HG03108 (cell line): ENCODE measurements at regions not wholly inside any gene's neighbourhood (a gene's known extent, or its start where the extent isn't known, plus 50 kb on each side); places are given as distances from the start of the nearest gene placed in this dataset.

Experiments
- ATAC-seq: cut with Tn5 transposase; IDR thresholded peaks from one replicate; pipeline ENCODE4 v1.9.1; 2021; ENCODE audit warnings: moderate library complexity; ENCODE audit not compliant: unreplicated experiment

DNA sequence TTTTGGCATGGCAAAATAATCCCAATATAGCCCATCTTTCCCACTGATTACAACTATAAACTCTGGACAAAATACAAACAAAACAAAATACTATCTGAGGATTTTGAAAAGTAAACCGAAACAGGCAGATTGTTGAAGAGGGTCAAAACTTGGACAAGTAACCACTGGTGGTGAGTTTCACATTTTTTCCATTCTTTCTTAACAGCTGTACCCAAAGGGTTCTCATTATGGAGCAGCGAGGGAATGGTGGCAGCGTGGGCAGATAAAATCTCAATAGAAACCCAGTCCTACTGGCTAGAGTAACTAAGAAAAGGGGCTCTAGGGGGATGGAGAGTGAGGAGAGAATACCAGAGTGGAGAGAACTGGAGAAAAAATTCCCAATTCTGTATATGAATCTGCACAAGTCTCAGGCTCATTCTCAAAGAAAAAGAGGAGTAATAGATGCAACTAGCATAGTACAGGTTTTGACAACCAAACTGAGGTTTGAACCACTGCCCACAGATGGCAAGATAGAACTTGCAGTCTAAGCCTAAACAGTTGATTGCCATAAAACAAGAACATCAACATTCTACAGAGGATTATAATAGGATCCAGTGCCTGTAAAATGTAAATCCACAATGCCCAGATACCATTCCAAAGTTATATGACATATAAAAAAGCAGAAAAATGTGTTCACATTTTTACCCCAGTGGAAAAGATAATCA, 284.5 kb downstream of the KCNRG start:
- ATAC-seq, result no peak

DNA sequence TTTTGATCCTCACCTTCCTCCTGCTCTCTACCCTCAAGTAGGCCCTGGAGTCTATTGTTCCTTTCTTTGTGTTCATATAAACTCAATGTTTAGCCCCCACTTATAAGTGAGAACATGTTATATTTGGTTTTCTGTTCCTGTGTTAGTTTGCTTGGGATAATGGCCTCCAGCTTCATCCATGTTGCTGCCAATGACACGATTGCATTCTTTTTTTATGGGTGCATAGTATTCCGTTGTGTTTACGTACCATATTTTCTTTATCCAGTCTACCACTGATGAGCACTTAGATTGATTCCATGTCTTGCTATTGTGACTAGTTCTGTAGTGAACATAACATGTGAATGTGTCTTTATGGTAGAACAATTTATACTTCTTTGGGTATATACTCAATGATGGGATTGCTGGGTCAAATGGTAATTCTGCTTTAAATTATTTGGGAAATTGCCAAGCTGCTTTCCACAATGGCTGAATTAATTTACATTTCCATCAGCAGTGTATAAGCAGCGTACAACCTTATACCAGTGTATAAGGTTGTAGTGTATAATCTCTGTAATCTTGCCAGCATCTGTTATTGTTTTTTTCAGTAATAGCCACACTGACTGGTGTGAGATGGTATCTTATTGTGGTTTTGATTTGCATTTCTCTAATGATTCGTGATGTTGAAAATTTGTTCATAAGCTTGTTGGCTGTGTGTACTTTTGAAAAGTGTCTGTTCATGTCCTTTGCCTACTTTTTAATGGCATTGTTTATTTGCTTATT, 288.9 kb downstream of the KCNRG start:
- no peak for ATAC-seq

DNA sequence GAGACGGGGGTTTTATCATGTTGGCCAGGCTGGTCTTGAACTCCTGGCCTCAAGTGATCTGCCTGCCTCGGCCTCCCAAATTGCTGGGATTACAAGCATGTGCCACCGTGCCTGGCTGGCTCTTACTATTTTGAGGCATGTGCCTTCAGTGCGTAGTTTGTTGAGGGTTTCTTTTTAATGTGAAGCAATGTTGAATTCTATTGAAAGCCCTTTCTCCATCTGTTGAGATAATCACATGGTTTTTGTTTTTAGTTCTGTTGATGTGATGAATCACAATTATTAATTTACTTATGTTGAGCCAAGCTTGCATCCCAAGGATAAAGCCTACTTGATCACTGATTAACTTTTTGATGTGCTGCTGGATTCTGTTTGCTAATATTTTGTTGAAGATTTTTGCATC, 290.9 kb downstream of the KCNRG start:
- no peak for ATAC-seq

DNA sequence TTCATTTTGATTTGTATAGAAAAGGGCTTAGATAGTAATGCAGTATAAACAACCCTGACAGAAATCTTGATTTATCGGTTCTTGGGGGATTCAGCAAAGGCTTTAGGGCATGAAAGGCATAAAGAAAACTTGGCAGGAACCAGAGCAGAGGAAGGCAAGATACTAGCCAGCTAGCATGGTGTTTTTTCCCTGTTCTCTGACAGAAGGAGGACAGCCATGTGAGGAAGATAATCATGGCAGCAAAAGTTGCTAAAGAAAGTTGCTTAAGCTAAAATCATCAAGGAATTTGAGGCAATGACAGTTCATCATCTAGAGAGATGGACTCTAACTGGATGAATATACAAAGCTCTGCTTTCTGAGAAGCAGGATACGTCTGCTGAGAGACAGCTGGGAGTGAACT, 294.1 kb downstream of the KCNRG start:
- ATAC-seq, result no peak

DNA sequence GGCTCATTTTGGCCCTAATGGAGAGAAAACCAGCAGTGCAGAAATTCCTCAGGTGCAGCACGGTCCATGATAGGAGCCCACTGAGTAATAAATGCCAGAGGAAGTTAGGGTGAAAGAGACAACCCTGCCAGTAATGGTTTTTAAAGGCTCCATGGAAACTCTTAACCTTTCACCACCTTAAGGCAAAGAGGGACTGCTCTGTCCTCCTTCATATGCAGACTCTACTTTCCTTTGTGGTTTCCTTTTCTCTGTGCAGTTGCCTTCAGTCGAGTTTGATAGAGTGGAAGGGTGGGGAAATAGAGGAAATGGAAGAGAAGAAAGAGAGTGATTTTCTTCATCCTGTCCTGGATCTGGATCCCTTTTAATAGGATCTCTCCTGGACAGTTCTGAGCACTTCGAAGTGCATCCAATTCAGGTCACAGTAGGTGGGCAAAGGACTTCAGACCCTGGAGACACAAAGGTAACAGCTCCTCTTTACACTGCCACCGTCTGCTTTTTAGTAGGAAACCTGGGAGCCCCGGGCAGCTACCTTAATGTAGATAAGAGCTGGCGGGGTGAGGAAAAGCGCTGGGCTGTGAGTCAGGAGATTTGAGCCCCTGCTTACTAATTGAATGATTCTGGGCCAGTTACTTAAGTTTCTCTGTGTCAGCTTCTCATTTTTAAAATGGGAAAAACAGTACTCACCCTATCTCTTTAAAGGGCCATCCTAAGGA, 294.8 kb downstream of the KCNRG start:
- no peak for ATAC-seq

DNA sequence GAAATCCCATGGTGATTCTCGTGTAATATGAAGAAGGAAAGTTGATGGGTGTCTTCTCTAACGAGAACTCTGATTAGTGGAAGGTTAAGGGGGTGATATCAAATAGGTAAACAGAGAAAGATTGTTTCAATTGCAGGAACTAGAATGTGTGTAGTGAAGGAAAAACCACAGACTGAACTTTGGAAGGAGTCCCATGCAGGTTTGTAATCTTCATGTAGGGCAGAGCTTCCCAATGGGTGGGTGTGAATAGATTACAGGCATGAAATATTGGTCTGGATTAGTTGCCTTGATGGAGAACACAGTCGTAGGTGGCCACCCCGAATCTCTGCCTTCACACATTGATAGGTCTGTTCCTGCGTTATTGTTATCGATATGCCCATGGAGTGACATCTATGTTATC, 295.5 kb downstream of the KCNRG start:
- ATAC-seq, result no peak

DNA sequence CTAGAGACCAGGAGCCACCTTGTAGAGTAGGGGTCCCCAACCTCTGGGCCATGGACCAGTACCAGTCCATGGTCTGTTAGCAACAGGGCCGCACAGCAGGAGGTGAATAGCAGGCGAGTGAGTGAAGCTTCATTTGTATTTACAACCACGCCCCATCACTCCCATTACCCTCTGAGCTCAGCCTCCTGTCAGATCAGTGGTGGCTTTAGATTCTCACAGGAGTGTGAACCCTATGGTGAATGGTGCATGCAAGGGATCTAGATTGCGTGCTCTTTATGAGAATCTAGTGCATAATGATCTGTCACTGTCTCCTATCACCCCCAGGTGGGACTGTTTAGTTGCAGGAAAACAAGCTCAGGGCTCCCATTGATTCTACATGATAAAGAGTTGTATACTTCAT, 303.6 kb downstream of the KCNRG start:
- ATAC-seq, result no peak

DNA sequence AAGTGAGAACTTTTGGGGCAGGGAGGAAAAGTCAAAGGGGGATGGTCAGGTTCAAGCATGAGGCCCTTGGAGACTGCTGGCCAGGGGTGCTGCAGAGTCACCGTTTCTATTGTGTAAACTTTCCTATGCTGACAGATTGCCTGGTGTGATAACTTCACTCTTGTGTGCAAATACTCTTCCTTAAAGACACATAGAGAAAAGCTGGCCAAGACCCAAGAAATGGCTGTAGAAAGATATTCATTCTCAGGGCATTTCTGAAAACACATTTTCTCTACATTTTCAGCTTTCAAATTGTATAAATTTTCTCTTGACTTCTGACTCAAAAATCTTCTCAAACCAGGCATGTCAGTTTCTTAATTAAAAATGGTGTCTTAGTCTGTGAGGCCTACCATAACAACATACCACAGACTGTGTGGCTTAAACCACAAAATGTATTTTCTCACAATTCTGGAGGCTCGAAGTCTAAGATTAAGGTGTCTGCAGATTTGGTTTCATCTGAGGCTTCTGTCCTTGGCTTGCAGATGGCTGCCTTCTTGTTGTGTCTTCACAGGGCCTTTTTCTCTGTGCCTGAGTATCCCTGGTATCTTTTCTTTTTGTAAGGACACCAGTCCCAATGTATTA, 304.5 kb downstream of the KCNRG start:
- no peak for ATAC-seq

DNA sequence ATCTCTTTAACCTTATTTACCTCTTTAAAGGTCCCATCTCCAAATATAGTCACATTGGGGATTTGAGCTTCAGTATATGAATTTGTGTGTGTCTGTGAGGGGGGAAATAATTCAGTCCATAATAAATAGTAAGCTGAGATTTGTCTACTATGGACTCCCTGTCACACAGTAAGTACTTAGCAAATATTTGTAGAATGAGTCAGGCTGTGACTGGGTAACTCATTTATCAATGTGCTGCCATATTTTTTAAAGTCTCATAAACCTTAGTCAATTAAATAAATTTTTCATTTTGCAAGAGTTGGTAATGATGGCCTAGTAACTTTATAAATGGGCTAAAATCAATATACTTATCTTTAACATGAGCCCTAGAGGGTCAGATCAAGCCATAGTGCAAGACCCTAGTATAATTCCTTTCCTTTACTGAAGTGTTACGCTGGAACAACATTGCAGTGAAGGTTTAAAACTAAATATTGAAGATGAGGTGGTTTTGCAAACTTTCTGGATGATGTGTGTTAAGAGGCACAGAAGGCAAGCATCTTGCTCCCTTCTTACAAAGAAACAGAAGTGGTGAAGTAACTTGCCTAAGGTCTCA, 305.1 kb downstream of the KCNRG start:
- no peak for ATAC-seq

DNA sequence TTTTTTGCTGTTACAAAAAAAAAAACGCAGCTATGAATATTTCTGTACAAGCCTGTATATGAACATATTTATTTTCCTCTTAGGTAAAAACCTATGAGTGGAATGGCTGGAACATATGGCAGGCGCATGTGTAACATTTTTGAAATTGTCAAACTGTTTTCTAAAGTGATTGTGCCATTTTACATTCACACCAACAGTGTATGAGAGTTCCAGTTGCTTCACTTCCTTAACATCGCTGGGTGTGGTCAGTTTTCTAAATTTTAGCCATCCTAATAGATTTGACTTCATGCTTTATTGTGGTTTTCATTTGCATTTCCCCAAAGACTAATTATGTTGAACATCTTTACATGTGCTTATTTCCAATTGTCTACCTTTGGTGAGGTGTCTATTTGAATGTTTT, 306.8 kb downstream of the KCNRG start:
- ATAC-seq, result no peak

DNA sequence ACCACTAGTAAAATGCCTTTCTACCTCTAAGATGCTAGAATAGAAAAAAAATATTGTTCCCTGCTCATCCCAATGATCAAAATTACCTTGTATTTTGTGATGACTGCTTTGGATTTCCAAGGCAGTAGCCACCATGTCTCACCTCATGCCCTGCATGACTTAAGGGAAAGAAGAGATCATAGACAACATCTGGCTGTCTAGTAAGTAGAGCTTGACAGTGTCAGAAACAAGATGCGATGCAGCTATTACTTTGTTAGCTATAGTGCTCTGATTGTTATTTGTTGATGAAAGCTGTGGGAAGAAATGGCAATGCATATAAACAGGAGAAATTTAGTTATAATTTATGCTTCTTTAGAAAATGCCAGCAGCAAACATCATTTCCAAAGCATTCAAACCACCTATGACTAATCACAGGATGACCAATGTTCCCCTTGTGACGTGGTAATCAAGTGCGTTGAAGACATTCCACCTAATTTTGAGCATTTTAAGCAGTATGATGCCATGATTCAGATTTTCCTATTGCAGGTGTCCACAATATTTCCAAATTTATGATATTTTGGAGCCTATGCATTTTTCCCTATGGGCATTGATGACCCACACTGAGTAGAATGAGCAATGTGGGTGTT, 308.3 kb downstream of the KCNRG start:
- no peak for ATAC-seq

DNA sequence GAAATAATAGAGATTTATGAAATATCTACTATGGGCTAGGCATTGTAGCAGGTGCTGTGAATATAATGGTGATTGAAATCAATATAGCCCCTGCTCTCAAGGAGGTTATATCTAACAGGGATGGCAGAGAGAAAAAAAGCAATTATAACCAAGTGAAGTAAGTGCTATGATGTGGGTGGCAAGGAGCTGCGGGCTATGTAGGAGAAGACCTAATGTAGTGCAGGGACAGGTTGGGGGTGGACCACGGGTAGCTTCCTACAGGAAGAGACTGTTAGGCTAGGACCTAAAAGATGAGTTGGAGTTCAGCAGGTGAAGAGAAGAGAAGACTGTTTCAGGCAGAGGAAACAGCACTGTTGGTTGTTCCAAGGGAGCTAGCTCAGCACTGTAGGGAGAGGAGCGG, 311.0 kb downstream of the KCNRG start:
- ATAC-seq, result no peak

DNA sequence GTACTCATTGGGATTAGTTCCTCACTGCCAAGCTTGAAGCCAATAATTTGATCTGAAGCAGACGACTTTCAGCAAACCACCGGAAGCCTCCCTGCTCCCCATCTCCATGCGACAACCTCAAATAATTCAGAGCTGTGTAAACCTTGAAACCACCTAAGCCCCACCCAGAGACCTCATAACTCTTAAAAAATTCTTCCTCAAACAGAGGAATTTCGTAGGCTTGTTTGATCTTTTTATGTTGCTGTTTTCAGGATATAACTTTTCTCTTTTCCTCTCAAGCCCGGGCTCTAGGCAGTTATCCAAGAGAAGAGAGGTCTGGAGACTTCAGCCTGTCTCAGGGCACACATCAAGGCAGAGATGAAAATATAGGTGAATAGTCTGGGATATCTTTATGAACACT, 311.6 kb downstream of the KCNRG start:
- ATAC-seq, result no peak

DNA sequence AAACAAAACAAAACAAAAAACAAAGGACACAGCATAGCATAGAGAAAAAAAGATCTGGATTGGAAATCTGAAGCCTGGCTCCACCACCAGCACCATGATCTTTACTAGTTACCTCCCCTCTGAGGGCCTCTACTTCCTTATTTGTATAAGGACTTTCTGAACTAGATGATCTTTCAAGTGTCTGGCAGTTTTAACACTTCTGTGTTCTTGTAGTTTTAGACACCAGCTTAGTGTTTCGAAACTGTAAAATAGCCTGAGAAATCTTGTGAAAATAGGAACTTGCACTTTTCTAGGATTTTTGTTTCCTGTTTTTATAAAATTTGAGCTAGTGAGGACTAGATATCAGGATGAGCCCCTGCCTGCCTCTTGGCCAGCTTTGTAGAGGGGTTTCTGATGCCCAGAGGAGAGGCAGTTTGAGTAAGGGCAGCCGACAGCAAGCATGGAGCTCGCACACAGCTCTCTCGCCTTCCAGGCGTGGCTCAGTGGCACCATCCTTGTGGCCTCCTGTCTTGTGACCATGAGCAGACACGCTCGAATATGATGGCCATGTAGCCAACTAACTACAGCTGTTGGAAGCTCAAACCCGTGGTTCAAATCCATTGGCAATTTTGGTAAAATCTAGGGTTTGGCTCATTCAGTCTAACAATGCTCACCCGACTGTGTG, 319.0 kb downstream of the KCNRG start:
- no peak for ATAC-seq

DNA sequence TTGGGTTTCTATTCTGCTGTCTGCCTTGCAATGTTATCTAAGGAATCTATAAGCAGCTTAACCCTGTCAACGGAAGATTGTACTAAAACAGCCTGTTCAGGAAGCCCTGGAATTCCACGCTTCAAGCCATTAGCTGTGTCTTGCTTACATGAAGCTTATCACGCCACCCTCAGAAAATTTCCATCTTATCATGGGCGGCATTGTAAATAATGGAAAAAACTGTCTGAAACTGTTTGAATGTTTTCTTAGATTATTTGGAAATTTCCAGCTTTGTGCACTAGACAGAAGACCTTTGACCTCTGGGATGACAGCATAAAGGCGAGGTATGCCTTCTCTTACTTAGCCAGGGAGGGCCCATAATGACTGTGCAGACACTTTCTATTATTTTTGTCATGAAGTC, 319.7 kb downstream of the KCNRG start:
- no peak for ATAC-seq

DNA sequence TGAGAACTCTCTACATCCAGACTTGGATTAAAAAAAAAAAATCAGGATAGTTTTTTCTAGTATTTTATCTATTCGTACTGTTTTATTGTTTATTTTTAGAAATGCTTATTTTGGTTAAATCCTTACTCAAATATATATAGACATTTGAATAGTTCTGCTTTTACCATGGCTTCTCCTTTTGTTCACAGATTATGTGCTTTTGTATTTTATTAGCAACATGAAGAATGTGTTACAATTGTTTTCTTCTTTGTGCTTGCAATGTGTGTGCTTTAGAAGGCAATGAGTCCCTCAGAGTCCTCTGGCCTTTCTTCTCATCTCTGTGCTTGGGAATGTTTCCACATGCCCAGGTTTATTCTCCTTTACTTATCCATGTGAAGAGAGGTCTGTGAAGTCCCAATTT, 324.0 kb downstream of the KCNRG start:
- ATAC-seq, result no peak

DNA sequence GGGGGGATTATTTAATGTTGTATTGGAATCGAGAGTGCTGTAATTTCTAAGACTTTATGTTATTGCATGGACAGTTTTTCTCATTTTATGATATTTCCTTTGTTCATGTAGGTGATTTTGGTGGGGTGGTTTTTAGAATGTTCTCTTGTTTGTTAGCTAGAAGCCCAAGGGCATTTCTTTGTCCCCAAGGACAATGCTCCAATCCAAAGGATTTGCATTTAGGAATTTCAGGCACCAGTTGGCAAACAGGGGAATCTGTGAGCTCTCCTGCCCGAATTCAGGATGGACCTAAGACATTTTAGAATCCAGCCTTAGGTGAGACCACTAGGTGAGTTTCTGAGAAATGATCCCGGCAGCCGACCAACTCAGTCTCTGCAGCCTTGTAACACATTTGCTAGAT, 324.9 kb downstream of the KCNRG start:
- ATAC-seq, result no peak

DNA sequence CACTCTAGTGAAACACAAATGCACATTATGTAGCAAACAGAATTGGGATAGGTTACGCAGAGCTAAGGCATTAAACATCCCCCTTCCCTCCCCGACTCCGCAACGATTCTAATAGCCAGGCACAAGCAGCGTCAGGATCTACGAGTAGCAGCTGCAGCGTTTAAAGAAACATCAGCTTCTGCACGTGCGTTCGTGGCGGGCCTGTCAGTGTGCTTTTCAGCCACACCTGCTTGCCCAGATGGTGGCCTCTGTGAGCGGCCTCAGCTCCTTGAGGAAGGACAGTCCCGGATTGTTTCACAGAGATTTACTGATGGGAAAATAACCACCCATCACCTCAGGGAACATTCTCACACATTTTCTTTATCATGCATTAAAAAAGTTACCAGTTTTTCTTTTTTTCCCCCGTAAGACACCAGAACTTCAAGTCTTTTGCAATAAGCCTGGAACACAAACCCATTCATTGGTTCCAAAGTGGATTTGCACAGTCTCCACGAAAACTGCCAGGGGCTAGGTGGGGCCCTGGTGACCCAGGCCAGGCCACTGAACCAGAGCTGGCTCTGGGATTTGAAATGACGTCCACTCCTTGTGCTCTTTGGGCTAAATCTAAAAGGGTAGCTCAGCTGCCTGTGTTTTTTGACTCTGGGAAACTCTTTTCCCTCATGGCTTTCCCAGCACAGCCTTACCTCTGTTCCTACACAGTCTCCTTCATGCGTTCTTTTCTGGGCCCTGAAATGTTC, 325.5 kb downstream of the KCNRG start:
- ATAC-seq, result no peak

DNA sequence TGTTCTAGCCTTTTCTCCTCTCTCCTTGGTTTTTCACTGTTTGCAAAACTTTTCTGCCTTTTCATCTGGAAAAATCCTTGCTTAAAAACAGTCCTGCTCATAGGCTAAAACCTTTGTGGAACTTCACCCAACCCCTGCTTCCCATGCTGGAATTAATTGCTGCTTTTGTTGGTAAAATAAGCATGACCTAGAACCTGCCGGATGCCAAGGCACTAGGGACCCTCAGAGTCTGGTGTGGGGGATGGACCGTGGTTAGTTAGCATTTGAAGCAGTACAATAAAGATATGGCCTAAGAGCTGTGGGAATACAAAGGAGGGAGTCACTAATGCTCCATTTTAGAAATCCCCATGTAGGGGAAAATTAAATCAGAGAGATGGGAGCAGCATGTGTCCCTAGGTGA, 326.3 kb downstream of the KCNRG start:
- no peak for ATAC-seq

DNA sequence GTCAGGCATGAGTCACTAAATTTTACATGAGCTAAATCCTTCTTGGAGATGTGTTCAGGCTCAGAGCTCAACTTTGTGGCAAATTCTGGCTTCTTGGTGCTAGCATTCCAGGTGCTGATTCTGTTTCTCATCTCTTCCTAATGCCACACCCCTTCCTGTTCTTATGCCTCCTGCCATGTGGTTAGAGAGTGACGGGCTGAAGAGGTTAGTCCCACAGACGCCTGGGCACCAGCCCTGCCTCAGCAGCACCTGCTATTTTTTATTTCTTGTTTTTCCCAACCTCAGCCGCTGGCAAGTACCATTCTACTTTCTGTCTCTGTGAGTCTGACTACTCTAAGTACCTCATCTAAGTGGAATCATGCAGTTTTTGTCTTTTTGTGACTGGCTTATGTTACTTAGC, 329.5 kb downstream of the KCNRG start:
- no peak for ATAC-seq
